SIG-M5 treated with dmso at 0.1 percent for 504 hours (cell line): ENCODE measurements at regions not wholly inside any gene's neighbourhood (a gene's known extent, or its start where the extent isn't known, plus 50 kb on each side); places are given as distances from the start of the nearest gene placed in this dataset.
A peak's percentile ranks its signal among the peaks of the same experiment; 100 is the strongest.
"Not testable (repeated sequence)": the region's sequence is repeated elsewhere in the genome, so short reads cannot be mapped to it uniquely, and the experiment has no call there.

Source experiments
- DNase-seq: peaks from one replicate; lab custom pipeline; 2025; ENCODE audit not compliant: unreplicated experiment; lab: John Stamatoyannopoulos, UW

DNA sequence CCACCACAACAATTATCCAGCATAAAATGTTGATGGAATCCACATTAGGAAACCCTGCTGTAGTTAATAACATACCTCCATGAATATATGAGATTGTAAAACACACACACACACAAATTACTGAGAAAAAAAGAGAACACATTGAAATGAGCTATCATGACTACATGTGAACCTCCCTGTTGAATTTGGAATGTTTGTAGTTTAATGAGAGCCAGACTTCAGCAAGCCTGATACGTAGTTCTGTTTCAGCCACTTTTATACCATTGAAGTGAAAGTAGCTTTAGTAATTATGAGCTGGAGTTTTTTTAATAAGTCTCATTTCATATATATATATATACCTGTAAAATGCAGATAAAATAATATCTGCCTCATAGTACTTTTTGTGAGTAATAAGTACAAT lies 1146.4 kb downstream of the NAALADL2 start:
- no peak for DNase-seq

DNA sequence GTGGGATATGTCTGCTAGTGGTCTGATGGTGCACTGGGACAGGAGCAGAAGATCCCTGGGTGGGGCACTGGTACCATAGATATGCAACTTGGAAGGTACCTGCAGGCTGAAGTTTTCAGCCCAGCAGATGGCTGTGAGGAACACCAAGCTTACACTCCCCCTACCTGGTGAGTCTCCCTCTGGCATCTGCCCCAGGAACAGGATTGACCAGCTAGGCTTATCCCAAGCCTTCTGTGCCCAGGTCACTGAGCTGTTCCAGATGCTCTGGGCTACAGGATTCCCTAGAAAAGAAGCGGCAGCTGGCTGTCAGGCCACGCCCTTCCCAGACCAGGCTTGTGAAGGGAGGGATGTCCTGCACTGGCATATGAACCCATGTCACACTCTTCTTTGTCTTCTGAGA lies 1130.0 kb downstream of the NAALADL2 start:
- DNase-seq: no peak

DNA sequence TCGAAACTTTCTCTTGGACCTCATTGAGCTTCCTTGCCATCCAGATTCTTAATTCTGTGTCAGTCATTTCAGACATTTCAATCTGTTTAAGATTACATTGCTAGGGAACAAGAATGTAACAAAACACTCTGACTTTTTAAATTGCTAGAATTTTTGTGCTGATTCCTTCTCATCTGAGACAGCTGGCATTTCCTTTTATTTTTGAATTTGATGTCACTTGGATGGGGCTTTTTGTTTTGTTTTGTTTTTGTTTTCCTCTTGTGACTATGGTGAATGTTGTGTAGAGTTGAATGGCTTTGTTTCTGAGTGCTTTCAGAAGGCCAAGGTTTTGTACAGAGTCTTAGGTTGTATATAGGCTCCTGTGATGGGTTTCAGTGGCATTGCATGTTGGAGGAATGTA lies 1129.3 kb downstream of the NAALADL2 start:
- no peak for DNase-seq

DNA sequence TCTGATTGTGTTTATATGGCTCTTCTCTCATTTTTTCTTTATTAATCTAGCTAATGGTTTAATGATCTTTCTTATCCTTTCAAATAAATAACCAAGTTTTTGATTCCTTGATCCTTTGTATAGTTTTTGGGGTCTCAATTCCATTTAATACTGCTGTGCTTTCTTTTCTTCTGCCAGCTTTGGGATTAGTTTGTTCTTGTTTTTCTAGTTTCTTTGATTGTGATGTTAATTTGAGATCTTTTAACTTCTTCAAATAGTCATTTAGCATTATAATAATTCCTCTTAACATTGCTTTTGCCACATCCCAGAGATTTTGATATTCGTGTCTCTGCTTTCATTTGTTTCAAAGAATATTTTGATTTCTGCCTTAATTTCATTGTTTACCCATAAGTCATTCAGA lies 1126.6 kb downstream of the NAALADL2 start:
- DNase-seq: no peak

DNA sequence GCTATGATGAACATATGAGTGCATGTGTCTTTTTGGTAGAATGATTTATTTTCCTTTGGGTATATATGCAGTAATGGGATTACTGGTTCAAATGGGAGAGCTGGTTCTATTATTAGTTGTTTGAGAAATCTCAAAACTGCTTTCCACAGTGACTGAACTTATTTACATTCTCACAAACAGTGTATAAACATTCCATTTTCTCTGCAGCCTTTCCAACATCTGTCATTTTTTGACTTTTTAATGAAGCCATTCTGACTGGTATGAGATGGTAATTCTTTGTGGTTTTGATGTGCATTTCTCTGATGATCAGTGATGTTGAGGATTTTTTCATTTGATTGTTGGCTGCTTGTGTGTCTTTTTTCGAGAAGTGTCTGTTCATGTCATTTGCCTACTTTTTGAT lies 1124.2 kb downstream of the NAALADL2 start:
- no peak for DNase-seq

DNA sequence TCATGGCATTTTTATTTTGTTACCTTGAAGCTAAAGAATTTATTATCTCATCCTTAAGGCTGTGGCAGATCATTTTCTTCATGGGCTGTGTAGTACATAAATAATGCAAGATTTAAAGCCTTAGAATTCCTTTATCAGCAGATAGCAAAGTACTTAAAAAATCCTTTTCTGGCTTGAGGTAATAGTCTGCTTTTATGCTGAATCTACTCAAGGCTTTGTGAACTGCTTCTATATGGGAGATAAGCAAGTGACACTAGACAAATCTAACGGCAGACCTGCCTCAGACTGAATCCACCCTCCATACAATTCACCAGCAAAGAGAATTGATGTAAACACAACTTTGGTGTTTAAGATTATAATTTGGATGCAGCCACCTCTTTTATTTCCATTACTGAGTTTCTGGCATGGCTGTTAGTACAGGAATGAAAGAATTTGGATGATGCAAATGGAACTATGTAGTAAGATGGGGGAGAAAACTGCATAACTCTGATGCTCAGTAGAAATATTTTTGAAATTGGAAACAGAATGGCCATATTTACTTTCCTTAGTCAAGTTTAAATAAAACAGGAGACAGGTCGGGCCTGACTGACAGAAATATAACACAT lies 1121.5 kb downstream of the NAALADL2 start:
- DNase-seq: no peak

DNA sequence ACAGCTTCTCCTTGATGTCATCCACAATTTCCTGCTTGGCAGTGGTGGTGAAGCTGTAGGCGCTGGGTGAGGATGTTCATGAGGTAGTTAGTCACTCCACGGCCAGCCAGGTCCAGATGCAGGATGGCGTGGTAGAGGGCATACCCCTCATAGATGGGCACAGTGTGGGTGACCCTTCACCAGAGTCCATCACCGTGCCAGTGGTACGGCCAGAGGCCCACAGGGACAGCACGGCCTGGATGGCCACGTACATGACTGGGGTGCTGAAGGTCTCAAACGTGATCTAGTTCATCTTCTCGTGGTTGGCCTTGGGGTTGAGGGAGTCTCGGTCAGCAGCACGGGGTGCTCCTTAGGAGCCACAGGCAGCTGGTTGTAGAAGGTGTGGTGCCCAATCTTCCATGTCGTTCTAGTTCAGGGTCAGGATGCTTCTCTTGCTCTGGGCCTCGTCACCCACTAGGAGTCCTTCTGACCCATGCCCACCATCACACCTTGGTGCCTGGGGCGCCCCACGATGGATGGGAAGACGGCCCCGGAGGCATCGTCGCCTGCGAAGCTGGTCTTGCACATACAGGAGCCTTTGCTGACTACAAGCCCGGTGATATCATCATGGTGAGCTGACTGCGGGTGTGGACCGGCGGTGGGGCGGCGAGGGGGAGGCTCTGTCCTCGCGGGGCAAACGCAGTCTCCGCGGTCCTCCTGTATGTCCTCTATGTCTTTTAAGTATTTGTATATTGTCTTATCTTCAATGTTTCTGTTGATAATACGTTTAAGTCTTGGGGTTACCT lies 1119.0 kb downstream of the NAALADL2 start:
- DNase-seq: no peak

DNA sequence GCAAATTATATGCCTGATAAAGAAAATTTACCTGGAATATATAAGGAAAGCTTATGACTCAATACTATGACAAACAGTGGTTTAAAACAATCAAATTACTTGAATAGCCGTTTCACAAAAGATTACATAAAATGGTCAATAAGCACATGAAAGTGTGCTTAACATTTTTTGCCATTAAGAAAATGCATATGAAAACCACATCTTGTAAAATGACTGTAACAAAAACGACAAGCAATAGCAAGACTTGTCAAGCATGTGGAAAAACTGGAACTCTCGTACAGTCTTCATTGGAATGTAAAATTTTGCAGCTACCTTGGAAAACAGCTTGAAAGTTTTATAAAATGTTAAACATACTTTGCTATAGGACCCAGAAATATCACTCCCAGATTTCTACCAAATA lies 1110.3 kb downstream of the NAALADL2 start:
- DNase-seq: no peak

DNA sequence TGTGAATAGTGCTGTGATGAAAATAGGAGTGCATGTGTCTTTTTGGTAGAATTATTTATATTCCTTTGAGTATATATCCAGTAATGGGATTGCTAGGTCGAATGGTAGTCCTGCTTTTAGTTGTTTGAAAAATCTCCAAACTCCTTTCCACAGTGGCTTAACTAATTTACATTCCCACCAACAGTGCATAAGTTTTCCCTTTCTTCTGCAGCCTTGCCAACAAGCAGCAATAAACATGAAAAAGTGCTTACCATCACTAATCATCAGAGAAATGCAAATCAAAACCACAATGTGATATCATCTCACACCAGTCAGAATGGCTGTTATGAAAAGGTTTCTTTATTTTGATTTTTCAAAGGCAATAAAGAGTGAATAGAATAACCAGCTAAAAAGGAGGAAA lies 1105.9 kb downstream of the NAALADL2 start:
- DNase-seq: no peak

DNA sequence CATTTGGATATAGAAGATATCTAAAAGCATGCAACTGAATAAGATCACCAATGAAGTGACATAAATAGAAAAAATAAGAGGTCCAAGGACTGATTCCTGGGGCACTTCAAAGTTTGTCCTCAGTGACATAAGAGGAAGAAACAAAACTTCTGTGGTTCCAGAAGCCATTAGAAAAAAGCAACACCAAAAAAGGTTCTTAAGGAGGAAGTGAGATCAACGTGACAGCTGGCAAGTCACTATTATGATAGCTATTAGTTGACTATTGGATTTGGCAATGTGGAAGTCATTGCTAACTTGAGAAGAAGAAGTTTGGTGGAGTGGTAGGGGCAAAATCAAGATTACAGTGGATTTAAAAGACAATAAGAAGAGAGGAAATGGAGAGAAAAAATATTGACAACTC lies 1098.3 kb downstream of the NAALADL2 start:
- peak; percentile 26 for DNase-seq

DNA sequence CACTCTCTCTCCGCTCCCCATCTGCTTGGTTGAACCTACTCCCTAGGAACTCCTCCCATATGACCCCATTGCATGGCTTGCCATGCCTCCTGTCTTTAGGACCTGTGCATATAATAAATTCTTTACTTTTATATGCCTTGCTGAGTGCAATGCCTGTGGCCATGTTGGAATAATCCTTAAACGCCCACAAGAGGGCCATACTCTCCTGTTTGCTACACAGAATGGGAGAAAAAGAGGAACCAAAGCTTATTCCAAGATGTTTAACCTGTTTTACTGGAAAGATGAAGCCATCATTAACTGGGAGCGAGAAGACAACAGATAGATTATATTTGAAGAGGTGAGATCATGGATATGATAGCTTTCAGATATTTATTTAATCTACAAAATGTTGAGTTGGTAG lies 1097.8 kb downstream of the NAALADL2 start:
- DNase-seq: peak; percentile 61

DNA sequence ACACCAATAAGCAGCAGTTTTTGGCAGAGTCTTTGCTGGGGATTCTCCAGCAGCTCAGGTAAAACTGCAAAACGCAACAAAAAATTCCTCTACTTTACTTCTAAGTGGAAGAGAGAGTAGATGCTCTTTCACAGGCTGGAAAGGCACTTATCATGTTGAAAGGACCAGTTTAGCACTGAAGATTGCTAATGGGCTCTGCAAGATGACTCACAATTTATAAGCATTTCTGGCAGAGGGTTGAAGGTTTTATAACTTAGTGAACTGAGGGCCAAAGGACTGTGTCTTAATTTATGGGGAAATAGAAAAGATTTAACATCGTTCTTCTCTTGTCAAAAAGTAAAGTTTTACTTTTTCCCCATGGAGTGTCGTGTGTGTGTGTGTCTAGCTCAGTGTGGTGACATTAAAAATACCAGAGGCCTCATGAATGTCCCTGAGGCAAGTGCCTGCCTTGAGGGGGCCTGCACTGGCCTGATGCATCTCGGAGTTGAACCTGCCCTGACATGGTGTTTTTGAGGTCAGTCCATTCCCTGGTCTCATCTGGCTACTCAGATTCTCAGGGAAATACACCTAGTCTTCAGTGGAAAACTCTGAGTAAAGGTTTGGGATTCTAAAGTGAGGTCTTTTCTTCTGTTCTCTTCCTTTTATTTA lies 1092.0 kb downstream of the NAALADL2 start:
- DNase-seq: no peak

DNA sequence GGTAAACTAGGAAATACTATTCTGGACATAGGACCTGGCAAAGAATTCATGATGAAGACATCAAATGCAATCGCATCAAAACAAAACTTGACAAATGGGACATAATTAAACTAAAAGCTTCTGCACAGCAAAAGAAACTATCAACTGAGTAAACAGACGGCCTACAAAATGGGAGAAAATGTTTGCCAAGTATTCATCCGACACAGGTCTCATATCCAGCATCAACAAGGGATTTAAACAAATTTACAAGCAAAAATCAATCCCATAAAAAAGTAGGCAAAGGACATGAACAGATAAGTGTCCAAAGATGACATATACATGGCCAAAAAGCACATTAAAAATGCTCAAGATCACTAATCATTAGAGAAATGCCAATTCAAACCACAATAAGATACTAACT lies 1088.9 kb downstream of the NAALADL2 start:
- DNase-seq: no peak

DNA sequence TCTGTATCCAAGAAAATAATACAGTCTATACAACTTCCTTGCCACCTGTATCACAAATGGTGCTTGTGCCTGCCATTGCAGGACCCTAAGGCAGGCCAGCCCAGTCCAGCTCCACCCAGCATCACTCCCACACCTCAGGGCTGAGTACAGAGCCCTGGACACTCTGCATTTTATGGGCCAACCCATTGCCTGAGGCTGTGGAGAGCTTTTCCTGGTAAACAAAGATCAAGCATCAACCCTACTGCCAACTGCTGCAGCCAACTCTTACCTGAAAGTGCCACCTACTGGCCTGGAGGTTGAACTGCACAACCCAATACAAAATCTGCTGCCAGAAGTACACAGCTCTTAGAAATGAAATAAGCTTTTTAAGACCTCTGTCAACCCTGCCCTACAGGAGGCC lies 1082.2 kb downstream of the NAALADL2 start:
- DNase-seq: peak; percentile 5

DNA sequence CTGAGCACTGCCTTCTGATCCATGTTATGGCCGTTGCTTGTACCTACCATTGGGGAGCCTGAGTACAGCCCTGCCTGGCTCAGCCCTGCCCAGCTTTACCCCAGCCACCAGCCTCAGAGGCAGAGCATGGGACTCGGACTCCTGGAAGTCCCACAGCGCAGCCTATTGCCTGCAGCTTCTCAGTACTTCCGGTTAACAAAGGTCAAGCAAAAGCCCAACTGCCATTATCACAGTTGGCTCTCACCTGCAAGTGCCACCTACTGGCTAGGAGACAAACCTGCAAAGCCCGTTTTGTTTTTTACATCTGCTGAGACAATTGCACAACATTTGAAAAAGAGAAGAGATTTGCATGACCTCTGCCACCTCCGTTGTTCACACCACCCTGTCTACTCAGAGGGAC lies 1081.7 kb downstream of the NAALADL2 start:
- no peak for DNase-seq

DNA sequence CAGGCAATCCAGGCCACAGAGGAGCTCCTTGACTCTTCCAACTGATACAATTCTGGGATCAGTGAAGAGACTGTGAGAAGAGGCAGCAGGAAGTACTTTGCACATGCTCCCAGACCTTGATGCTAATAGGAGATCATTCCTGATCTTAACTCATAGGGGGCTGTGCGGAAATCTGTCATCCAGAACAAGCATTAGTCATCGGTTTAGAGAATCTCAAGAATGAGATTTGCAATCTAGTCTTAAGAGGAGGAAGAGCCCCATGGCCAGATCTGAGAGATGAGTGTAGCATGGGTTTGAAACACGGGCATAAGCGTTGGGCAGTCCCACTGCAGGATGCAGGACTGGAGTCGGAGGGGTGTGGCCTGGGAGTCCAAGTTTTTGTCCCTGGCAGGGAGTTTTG lies 1081.1 kb downstream of the NAALADL2 start:
- no peak for DNase-seq

DNA sequence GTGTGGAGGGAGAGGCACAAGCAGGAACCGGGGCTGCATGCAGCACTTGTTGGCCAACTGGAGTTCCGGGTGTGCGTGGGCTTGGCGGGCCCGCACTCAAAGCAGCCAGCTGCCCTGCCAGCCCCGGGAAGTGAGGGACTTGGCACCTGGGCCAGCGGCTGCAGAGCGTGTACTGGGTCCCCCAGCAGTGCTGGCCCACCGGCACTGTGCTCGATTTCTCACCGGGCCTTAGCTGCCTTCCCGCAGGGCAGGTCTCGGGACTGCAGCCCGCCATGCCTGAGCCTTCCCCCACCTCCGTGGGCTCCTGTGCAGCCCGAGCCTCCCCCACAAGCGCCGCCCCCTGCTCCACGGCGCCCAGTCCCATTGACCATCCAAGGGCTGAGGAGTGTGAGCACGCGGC lies 1078.2 kb downstream of the NAALADL2 start:
- DNase-seq: not testable (repeated sequence)

DNA sequence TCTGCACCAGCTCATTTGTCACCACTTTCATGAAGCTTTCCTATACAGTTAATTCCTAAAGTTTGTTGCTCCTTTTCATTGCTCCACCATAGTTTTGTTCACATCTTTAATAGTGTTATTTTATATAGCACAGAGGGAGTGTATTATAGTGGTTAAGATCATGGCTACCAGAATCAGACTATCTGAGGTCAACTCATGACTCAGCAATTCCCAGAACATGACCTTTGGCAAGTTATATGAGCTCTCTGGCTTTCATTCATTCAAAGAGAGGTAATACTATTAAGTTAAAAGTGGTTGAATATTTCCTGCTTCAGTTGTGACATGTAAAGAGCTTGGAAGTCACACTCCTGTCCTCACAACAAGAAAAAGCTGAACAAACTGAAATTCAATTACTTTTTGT lies 1073.5 kb downstream of the NAALADL2 start:
- no peak for DNase-seq

DNA sequence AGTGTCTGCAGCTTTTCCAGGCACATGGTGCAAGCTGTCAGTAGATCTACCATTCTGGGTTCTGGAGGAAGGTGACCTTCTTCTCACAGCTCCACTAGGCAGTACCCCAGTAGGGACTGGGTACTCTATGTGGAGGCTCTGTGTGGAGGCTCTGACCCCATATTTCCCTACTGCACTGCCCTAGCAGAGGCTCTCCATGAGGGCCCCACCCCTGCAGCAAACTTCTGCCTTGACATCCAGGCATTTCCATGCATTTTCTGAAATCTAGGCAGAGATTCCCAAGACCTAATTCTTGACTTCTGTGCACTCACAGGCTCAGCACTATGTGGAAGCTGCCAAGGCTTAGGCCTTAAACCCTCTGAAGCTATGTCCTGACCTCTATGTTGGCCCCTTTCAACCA lies 1060.0 kb downstream of the NAALADL2 start:
- DNase-seq: no peak

DNA sequence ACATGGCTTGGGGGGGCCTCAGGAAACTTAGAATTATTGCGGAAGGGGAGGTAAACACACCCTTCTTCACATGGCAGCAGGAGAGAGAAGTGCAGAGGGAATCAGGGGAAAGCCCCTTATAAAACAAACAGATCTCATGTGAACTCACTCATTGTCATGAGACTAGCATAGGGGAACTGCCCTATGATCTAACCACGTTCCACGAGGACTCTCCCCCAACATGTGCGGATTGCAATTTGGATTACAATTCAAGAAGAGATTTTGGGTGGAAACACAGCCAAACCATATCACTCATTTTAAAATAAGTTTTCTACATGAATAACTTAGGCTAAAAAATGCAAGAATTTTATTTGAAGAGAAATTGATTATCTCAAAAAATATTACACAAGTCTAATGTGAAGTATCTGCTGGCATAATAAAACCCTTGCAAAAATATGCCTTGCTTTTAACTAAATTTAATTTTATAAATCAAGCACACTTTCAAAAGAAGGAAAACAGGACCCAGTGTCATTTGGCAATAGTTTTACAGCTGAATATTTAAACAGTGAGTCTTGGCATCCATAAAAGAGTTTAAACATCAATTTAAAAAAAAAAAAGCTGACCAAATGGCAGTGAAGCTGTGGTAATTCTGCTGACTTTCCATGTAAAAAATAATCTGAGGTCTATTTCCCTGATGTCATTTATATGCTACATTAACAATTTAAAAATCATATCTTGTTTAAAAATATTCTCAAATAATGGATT lies 1057.2 kb downstream of the NAALADL2 start:
- DNase-seq: no peak

DNA sequence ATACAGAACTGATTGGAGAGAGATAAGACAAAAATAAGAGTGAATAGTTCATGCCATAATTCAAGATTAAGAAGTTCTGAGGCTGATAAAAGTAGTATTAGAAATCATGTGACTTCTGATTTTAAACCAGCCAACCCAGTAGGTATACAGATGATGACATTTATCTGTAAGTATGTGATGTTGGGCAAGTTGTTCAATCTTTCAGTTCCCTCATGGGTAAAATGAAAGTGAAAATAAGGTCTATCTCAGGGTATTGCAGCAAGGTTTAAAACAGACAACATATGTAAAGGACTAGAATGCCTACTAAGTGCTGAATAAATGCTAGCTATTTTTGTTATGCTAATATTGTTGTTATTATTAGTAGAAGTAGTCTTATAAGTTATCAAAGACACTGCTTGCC lies 1055.7 kb downstream of the NAALADL2 start:
- DNase-seq: no peak

DNA sequence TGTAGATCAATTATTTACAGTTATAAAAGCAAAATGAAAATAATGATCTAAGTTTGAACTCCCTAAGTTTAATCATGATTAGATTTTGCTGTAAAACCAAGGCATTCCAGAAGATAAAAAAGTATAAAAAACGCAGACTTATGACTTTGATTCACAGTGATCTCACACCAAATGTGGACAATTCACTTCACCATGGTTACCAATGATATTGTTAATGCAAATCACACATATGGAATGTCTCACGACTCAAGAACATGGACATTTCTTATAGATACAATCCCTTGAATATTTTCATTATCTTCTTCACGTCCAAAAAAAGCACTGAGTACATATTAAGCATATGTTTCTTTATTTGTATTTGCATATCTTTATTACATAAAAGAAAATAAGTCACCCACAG lies 1054.2 kb downstream of the NAALADL2 start:
- no peak for DNase-seq
